Liver (tissue), 8 donors: ENCODE measurements at regions not wholly inside any gene's neighbourhood (a gene's known extent, or its start where the extent isn't known, plus 50 kb on each side); places are given as distances from the start of the nearest gene placed in this dataset.

ENCODE experiments used
- DNase-seq: peaks from one replicate; pipeline ENCODE4 v3.0.0-alpha.2; 2017; ENCODE audit warnings: low spot score
- H3K27ac ChIP-seq, 2 donors: one replicate each; pipeline ENCODE4 v1.7.0; 2013; ENCODE audit warnings: inconsistent platforms in 2 of 2, low read length in 2 of 2, control low read depth in 1 of 2, low read depth in 1 of 2, mild to moderate bottlenecking in 1 of 2
- H3K27me3 ChIP-seq, 4 donors: one replicate each; pipeline versions ENCODE4 v1.6.1 to v1.7.0; 2013; ENCODE audit warnings: low read length in 3 of 4, inconsistent platforms in 1 of 4, mild to moderate bottlenecking in 1 of 4, moderate library complexity in 1 of 4; ENCODE audit not compliant: control insufficient read depth in 4 of 4, insufficient read depth in 4 of 4
- H3K36me3 ChIP-seq, 4 donors: one replicate each; pipeline versions ENCODE4 v1.6.1 to v1.7.0; 2013; ENCODE audit warnings: low read length in 3 of 4, mild to moderate bottlenecking in 3 of 4, low read depth in 1 of 4, moderate library complexity in 1 of 4; ENCODE audit not compliant: control insufficient read depth in 4 of 4, insufficient read depth in 3 of 4
- H3K4me1 ChIP-seq, 4 donors: one replicate each; pipeline versions ENCODE4 v1.6.1 to v1.7.0; 2013; ENCODE audit warnings: low read length in 3 of 4, mild to moderate bottlenecking in 3 of 4, moderate library complexity in 1 of 4; ENCODE audit not compliant: control insufficient read depth in 4 of 4, insufficient read depth in 4 of 4
- H3K4me3 ChIP-seq, 3 donors: one replicate each; pipeline versions ENCODE4 v1.6.1 to v1.7.0; 2013; ENCODE audit warnings: low read length in 3 of 3, control low read depth in 1 of 3, low read depth in 1 of 3, mild to moderate bottlenecking in 1 of 3
- H3K9ac ChIP-seq, 2 donors: one replicate each; pipeline ENCODE4 v1.7.0; 2013; ENCODE audit warnings: low read length in 2 of 2, mild to moderate bottlenecking in 2 of 2, moderate library complexity in 2 of 2, control low read depth in 1 of 2, low read depth in 1 of 2
- H3K9me3 ChIP-seq, 4 donors: one replicate each; pipeline versions ENCODE4 v1.6.1 to v1.7.0; 2013; ENCODE audit warnings: low read length in 3 of 4; ENCODE audit not compliant: control insufficient read depth in 4 of 4
- ATF3 ChIP-seq: IDR thresholded peaks from 2 replicates; pipeline ENCODE4 v1.6.1; 2016; ENCODE audit warnings: antibody characterized with exemption
- CTCF ChIP-seq: fragments of 150-350 bp; IDR thresholded peaks from 2 replicates; pipeline ENCODE4 v1.5.1; 2017; ENCODE audit warnings: improper control_type of control experiment, low read depth, low read length; ENCODE audit not compliant: missing input control
- EGR1 ChIP-seq, 2 donors: IDR thresholded peaks; 2 replicates each; pipeline ENCODE4 v1.6.1; 2016 to 2018; ENCODE audit warnings: antibody characterized with exemption in 2 of 2, low read depth in 2 of 2
- FOXA1 ChIP-seq: IDR thresholded peaks from 2 replicates; pipeline ENCODE4 v1.6.1; 2016; ENCODE audit warnings: antibody characterized with exemption
- FOXA2 ChIP-seq: IDR thresholded peaks from 2 replicates; pipeline ENCODE4 v1.6.1; 2016; ENCODE audit warnings: antibody characterized with exemption
- GABPA ChIP-seq, 2 donors: IDR thresholded peaks in 1 of 2; conservative IDR thresholded peaks in 1 of 2; 2 replicates each; pipeline ENCODE4 v1.6.1; 2016; ENCODE audit warnings: antibody characterized with exemption in 2 of 2, mild to moderate bottlenecking in 1 of 2, moderate library complexity in 1 of 2
- HNF4A ChIP-seq, 2 donors: conservative IDR thresholded peaks; 2 replicates each; pipeline ENCODE4 v1.6.1; 2016; ENCODE audit warnings: antibody characterized with exemption in 2 of 2, mild to moderate bottlenecking in 2 of 2
- HNF4G ChIP-seq: IDR thresholded peaks from 2 replicates; pipeline ENCODE4 v1.6.1; 2016; ENCODE audit warnings: antibody characterized with exemption
- JUND ChIP-seq, 2 donors: IDR thresholded peaks; 2 replicates each; pipeline ENCODE4 v1.6.1; 2016; ENCODE audit warnings: antibody characterized with exemption in 2 of 2
- MAX ChIP-seq: IDR thresholded peaks from 2 replicates; pipeline ENCODE4 v1.6.1; 2016; ENCODE audit warnings: antibody characterized with exemption
- NR2F2 ChIP-seq: IDR thresholded peaks from 2 replicates; pipeline ENCODE4 v1.6.1; 2016; ENCODE audit warnings: antibody characterized with exemption
- RAD21 ChIP-seq, 2 donors: IDR thresholded peaks; 2 replicates each; pipeline ENCODE4 v1.6.1; 2016; ENCODE audit warnings: antibody characterized with exemption in 2 of 2, mild to moderate bottlenecking in 2 of 2
- RXRA ChIP-seq, 2 donors: IDR thresholded peaks; 2 replicates each; pipeline ENCODE4 v1.6.1; 2017 to 2018; ENCODE audit warnings: antibody characterized with exemption in 2 of 2, mild to moderate bottlenecking in 1 of 2
- SP1 ChIP-seq: IDR thresholded peaks from 2 replicates; pipeline ENCODE4 v1.6.1; 2018; ENCODE audit warnings: antibody characterized with exemption, mild to moderate bottlenecking
- TAF1 ChIP-seq: conservative IDR thresholded peaks from 2 replicates; pipeline ENCODE4 v1.6.1; 2016; ENCODE audit warnings: antibody characterized with exemption, mild to moderate bottlenecking
- YY1 ChIP-seq: IDR thresholded peaks from 2 replicates; pipeline ENCODE4 v1.6.1; 2016; ENCODE audit warnings: antibody characterized with exemption, mild to moderate bottlenecking
- WGBS: extraction: QIAGEN DNeasy Blood & Tissue Kit; methylation state at CpG from one replicate; pipeline ENCODE4 v1.1.7; 2013; 5-methylcytosine and 5-hydroxymethylcytosine counted together
- TF ChIP-seq, protein P1 (sequence below): IDR thresholded peaks from 2 replicates; pipeline ENCODE4 v1.6.1; 2016; ENCODE audit warnings: antibody characterized with exemption
- TF ChIP-seq, protein P2 (sequence below): IDR thresholded peaks from 2 replicates; pipeline ENCODE4 v1.6.1; 2016; ENCODE audit warnings: antibody characterized with exemption, mild to moderate bottlenecking
- donor health status: healthy.
- donor health status: healthy.
- donor health status: healthy.
- donor health status: healthy.
- donor health status: healthy.

DNA sequence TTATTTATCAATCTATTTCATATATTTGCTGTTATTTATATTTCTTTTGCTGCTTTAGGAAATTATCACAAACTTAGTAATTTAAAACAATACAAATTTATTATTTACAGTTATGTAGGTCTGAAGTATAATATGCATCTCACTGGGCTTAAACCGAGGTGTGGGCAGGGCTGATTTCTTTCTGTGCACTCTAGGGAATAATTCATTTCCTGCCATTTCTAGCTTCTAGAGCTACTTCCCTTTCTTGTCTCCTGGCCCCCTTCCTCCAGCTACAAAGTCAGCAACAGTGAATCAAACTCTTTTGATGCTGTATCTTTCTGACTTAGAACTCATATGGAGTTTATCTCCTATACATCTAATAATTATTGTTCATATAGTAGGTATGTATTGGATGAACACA lies 303.5 kb upstream of the ARSJ start:
- Histone ChIP-seq H3K4me3 (no peak overlapping the region), H3K27me3 (no peaks in the 10 kb centered on the region), H3K36me3 (no peaks in the 10 kb centered on the region), H3K27ac (no peak overlapping the region), H3K4me1 (peaks cover 0 to 1% (median 0%) of the 10 kb centered on the region in 4 donors), H3K9me3 (no peaks in the 10 kb centered on the region), H3K9ac (no peak overlapping the region)
- DNase-seq = no peak
- TF ChIP-seq FOXA1 = no peak
- TF ChIP-seq RXRA (IDR thresholded peaks at IDR 0.05) = no peak
- TF ChIP-seq YY1 = no peak
- no peak for TF ChIP-seq HNF4A (conservative IDR thresholded peaks at IDR 0.05)
- TF ChIP-seq RAD21 (IDR thresholded peaks at IDR 0.05) = no peak
- TF ChIP-seq EGR1 (IDR thresholded peaks at IDR 0.05; ENCODE audit: low read depth in 2 of 2) = no peak
- TF ChIP-seq HNF4G = no peak
- TF ChIP-seq JUND (IDR thresholded peaks at IDR 0.05) = no peak
- TF ChIP-seq ATF3 = no peak
- TF ChIP-seq TAF1 = no peak
- TF ChIP-seq NR2F2 = no peak
- TF ChIP-seq FOXA2 = no peak
- TF ChIP-seq CTCF = no peak
- TF ChIP-seq GABPA (IDR thresholded peaks at IDR 0.05 in 1 of 2, conservative IDR thresholded peaks at IDR 0.05 in 1 of 2) = no peak
- no peak for TF ChIP-seq MAX
- TF ChIP-seq SP1 = no peak
- 66% methylated on average over 1 of the region's 1 CpG for WGBS

DNA sequence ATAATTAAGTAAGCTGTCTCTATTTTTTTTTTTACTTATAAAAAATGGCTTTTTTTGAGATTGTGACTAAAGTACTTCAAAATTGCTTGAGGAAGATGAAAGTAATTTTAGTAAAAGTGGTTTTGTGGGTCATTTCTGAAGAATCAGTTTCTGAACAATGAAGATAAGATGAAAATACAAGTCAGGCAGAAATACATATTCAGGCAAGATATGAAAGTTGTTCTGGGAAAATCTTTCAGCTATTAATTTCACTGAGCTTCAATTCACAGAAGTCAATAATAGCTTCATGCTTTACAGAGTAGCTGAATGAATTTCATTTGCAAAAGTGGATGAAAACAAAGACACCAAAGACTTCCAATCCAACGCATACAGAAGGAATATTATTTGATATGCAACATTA lies 305.2 kb upstream of the ARSJ start:
- Histone ChIP-seq H3K4me3 (no peak overlapping the region), H3K4me1 (peaks cover 0 to 1% (median 0%) of the 10 kb centered on the region in 4 donors), H3K9me3 (no peaks in the 10 kb centered on the region), H3K9ac (no peak overlapping the region), H3K36me3 (no peaks in the 10 kb centered on the region), H3K27ac (no peak overlapping the region), H3K27me3 (no peaks in the 10 kb centered on the region)
- 97% methylated on average over 1 of the region's 1 CpG for WGBS
- TF ChIP-seq RXRA (IDR thresholded peaks at IDR 0.05) = no peak
- TF ChIP-seq, protein P1, sequence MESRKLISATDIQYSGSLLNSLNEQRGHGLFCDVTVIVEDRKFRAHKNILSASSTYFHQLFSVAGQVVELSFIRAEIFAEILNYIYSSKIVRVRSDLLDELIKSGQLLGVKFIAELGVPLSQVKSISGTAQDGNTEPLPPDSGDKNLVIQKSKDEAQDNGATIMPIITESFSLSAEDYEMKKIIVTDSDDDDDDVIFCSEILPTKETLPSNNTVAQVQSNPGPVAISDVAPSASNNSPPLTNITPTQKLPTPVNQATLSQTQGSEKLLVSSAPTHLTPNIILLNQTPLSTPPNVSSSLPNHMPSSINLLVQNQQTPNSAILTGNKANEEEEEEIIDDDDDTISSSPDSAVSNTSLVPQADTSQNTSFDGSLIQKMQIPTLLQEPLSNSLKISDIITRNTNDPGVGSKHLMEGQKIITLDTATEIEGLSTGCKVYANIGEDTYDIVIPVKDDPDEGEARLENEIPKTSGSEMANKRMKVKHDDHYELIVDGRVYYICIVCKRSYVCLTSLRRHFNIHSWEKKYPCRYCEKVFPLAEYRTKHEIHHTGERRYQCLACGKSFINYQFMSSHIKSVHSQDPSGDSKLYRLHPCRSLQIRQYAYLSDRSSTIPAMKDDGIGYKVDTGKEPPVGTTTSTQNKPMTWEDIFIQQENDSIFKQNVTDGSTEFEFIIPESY = no peak
- TF ChIP-seq MAX = no peak
- no peak for TF ChIP-seq CTCF
- no peak for TF ChIP-seq HNF4G
- TF ChIP-seq SP1 = no peak
- TF ChIP-seq RAD21 (IDR thresholded peaks at IDR 0.05) = no peak
- TF ChIP-seq ATF3 = no peak
- TF ChIP-seq GABPA (IDR thresholded peaks at IDR 0.05 in 1 of 2, conservative IDR thresholded peaks at IDR 0.05 in 1 of 2) = no peak
- no peak for TF ChIP-seq FOXA1
- TF ChIP-seq NR2F2 = no peak
- no peak for TF ChIP-seq HNF4A (conservative IDR thresholded peaks at IDR 0.05)
- no peak for TF ChIP-seq EGR1 (IDR thresholded peaks at IDR 0.05; ENCODE audit: low read depth in 2 of 2)
- TF ChIP-seq, protein P2, sequence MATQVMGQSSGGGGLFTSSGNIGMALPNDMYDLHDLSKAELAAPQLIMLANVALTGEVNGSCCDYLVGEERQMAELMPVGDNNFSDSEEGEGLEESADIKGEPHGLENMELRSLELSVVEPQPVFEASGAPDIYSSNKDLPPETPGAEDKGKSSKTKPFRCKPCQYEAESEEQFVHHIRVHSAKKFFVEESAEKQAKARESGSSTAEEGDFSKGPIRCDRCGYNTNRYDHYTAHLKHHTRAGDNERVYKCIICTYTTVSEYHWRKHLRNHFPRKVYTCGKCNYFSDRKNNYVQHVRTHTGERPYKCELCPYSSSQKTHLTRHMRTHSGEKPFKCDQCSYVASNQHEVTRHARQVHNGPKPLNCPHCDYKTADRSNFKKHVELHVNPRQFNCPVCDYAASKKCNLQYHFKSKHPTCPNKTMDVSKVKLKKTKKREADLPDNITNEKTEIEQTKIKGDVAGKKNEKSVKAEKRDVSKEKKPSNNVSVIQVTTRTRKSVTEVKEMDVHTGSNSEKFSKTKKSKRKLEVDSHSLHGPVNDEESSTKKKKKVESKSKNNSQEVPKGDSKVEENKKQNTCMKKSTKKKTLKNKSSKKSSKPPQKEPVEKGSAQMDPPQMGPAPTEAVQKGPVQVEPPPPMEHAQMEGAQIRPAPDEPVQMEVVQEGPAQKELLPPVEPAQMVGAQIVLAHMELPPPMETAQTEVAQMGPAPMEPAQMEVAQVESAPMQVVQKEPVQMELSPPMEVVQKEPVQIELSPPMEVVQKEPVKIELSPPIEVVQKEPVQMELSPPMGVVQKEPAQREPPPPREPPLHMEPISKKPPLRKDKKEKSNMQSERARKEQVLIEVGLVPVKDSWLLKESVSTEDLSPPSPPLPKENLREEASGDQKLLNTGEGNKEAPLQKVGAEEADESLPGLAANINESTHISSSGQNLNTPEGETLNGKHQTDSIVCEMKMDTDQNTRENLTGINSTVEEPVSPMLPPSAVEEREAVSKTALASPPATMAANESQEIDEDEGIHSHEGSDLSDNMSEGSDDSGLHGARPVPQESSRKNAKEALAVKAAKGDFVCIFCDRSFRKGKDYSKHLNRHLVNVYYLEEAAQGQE = no peak
- TF ChIP-seq FOXA2 = no peak
- TF ChIP-seq TAF1 = no peak
- TF ChIP-seq JUND (IDR thresholded peaks at IDR 0.05) = no peak
- TF ChIP-seq YY1 = no peak
- DNase-seq = no peak
